ENCODE measurements at regions not wholly inside any gene's neighbourhood (a gene's known extent, or its start where the extent isn't known, plus 50 kb on each side); places are given as distances from the start of the nearest gene placed in this dataset.

GRCh38 chr11:15748741-15749140, 607.6 kb downstream of the SOX6 start:
- DNase-seq: no peak

GRCh38 chr11:15750535-15751308, 605.6 kb downstream of the SOX6 start:
- no peak for DNase-seq

- DNase-seq: no peak
Observed at GRCh38 chr11:15754221-15754620, 602.1 kb downstream of the SOX6 start.

- no peak for DNase-seq
Observed at GRCh38 chr11:15757048-15757698, 599.2 kb downstream of the SOX6 start.

GRCh38 chr11:15758857-15759465, 597.4 kb downstream of the SOX6 start:
- DNase-seq: no peak

- no peak for DNase-seq
Observed at GRCh38 chr11:15761235-15761634, 595.1 kb downstream of the SOX6 start.

GRCh38 chr11:15764326-15764725, 592.0 kb downstream of the SOX6 start:
- DNase-seq: no peak

GRCh38 chr11:15764948-15765347, 591.4 kb downstream of the SOX6 start:
- DNase-seq: no peak

GRCh38 chr11:15765530-15765929, 590.8 kb downstream of the SOX6 start:
- no peak for DNase-seq

- DNase-seq: no peak
Observed at GRCh38 chr11:15768321-15768720, 588.0 kb downstream of the SOX6 start.

- no peak for DNase-seq
Observed at GRCh38 chr11:15769203-15769602, 587.1 kb downstream of the SOX6 start.

- DNase-seq: no peak
Observed at GRCh38 chr11:15770798-15771414, 585.4 kb downstream of the SOX6 start.

- no peak for DNase-seq
Observed at GRCh38 chr11:15772547-15772946, 583.8 kb downstream of the SOX6 start.

- DNase-seq: no peak
Observed at GRCh38 chr11:15772981-15773380, 583.4 kb downstream of the SOX6 start.

- DNase-seq: no peak
Observed at GRCh38 chr11:15773476-15774387, 582.6 kb downstream of the SOX6 start.

- no peak for DNase-seq
Observed at GRCh38 chr11:15774388-15774939, 581.9 kb downstream of the SOX6 start.

- no peak for DNase-seq
Observed at GRCh38 chr11:15775015-15775541, 581.3 kb downstream of the SOX6 start.

GRCh38 chr11:15775797-15776196, 580.5 kb downstream of the SOX6 start:
- DNase-seq: no peak

GRCh38 chr11:15776366-15776765, 580.0 kb downstream of the SOX6 start:
- no peak for DNase-seq

- no peak for DNase-seq
Observed at GRCh38 chr11:15779518-15779917, 576.8 kb downstream of the SOX6 start.

- DNase-seq: no peak
Observed at GRCh38 chr11:15780382-15780781, 576.0 kb downstream of the SOX6 start.

GRCh38 chr11:15780837-15781236, 575.5 kb downstream of the SOX6 start:
- DNase-seq: no peak

Data from CD4-positive, alpha-beta T cell treated with Interleukin-15 for 1 hour (primary cell).